ENCODE measurements at regions not wholly inside any gene's neighbourhood (a gene's known extent, or its start where the extent isn't known, plus 50 kb on each side); places are given as distances from the start of the nearest gene placed in this dataset.

- no peak overlapping the region for H3K4me3 ChIP-seq (ENCODE audit: low read depth, low read length)
- TF ChIP-seq CTCF (IDR thresholded peaks at IDR 0.05; ENCODE audit: control insufficient read depth, extremely low read depth, insufficient read depth): no peak
- no peak for DNase-seq (ENCODE audit: low read depth)
Measured at GRCh38 chr2:221857719-221858118, 285.6 kb upstream of the EPHA4 start.

GRCh38 chr2:221853297-221853696 is 281.2 kb upstream of the EPHA4 start:
- DNase-seq (ENCODE audit: low read depth): no peak
- TF ChIP-seq CTCF (IDR thresholded peaks at IDR 0.05; ENCODE audit: control insufficient read depth, extremely low read depth, insufficient read depth): no peak
- no peak overlapping the region for H3K4me3 ChIP-seq (ENCODE audit: low read depth, low read length)

GRCh38 chr2:221851531-221852045 is 279.5 kb upstream of the EPHA4 start:
- H3K4me3 ChIP-seq (ENCODE audit: low read depth, low read length): no peak overlapping the region
- TF ChIP-seq CTCF (IDR thresholded peaks at IDR 0.05; ENCODE audit: control insufficient read depth, extremely low read depth, insufficient read depth): no peak
- DNase-seq (ENCODE audit: low read depth): no peak

- no peak for DNase-seq (ENCODE audit: low read depth)
- TF ChIP-seq CTCF (IDR thresholded peaks at IDR 0.05; ENCODE audit: control insufficient read depth, extremely low read depth, insufficient read depth): no peak
- no peak overlapping the region for H3K4me3 ChIP-seq (ENCODE audit: low read depth, low read length)
Measured at GRCh38 chr2:221850076-221850475, 278.0 kb upstream of the EPHA4 start.

- no peak for TF ChIP-seq CTCF (IDR thresholded peaks at IDR 0.05; ENCODE audit: control insufficient read depth, extremely low read depth, insufficient read depth)
- H3K4me3 ChIP-seq (ENCODE audit: low read depth, low read length): no peak overlapping the region
- DNase-seq (ENCODE audit: low read depth): no peak
Measured at GRCh38 chr2:221848286-221848685, 276.2 kb upstream of the EPHA4 start.

GRCh38 chr2:221845021-221845365 is 272.9 kb upstream of the EPHA4 start:
- DNase-seq (ENCODE audit: low read depth): no peak
- no peak for TF ChIP-seq CTCF (IDR thresholded peaks at IDR 0.05; ENCODE audit: control insufficient read depth, extremely low read depth, insufficient read depth)
- no peak overlapping the region for H3K4me3 ChIP-seq (ENCODE audit: low read depth, low read length)

- no peak overlapping the region for H3K4me3 ChIP-seq (ENCODE audit: low read depth, low read length)
- DNase-seq (ENCODE audit: low read depth): no peak
- no peak for TF ChIP-seq CTCF (IDR thresholded peaks at IDR 0.05; ENCODE audit: control insufficient read depth, extremely low read depth, insufficient read depth)
Measured at GRCh38 chr2:221844212-221845020, 272.3 kb upstream of the EPHA4 start.

All from LNCaP clone FGC (cell line).